Fibroblast of villous mesenchyme (primary cell): ENCODE measurements at regions not wholly inside any gene's neighbourhood (a gene's known extent, or its start where the extent isn't known, plus 50 kb on each side); places are given as distances from the start of the nearest gene placed in this dataset.

Experiments used
- DNase-seq: peaks from one replicate; pipeline ENCODE4 v3.0.0-alpha.2; 2010; ENCODE audit warnings: low read depth
- H3K4me3 ChIP-seq: 2 replicates; pipeline ENCODE4 v1.5.1; 2011; ENCODE audit warnings: low read depth, mild to moderate bottlenecking, low read length
- CTCF ChIP-seq: IDR thresholded peaks from 2 replicates; pipeline ENCODE4 v1.5.1; 2012; ENCODE audit warnings: low read depth, mild to moderate bottlenecking, low read length; ENCODE audit not compliant: insufficient read depth

- TF ChIP-seq CTCF, result no peak
- no peak overlapping the region for H3K4me3 ChIP-seq
- no peak for DNase-seq
Measured at GRCh38 chr14:39957987-39958386, 525.8 kb upstream of the FBXO33 start.

GRCh38 chr14:39957290-39957689 is 525.1 kb upstream of the FBXO33 start:
- H3K4me3 ChIP-seq, result no peak overlapping the region
- DNase-seq, result no peak
- TF ChIP-seq CTCF, result no peak

GRCh38 chr14:39956372-39956771 is 524.1 kb upstream of the FBXO33 start:
- TF ChIP-seq CTCF, result no peak
- no peak for DNase-seq
- no peak overlapping the region for H3K4me3 ChIP-seq

GRCh38 chr14:39948235-39948634 is 516.0 kb upstream of the FBXO33 start:
- no peak for DNase-seq
- H3K4me3 ChIP-seq, result no peak overlapping the region
- TF ChIP-seq CTCF, result no peak

- DNase-seq, result no peak
- no peak for TF ChIP-seq CTCF
- no peak overlapping the region for H3K4me3 ChIP-seq
Measured at GRCh38 chr14:39946807-39947206, 514.6 kb upstream of the FBXO33 start.

GRCh38 chr14:39939023-39939422 is 506.8 kb upstream of the FBXO33 start:
- DNase-seq, result no peak
- no peak for TF ChIP-seq CTCF
- H3K4me3 ChIP-seq, result no peak overlapping the region
